HL-60/S4 (cell line): ENCODE measurements at regions not wholly inside any gene's neighbourhood (a gene's known extent, or its start where the extent isn't known, plus 50 kb on each side); places are given as distances from the start of the nearest gene placed in this dataset.

Experiments used
- in situ Hi-C: fragments of 300-500 bp; cut with MboI; formaldehyde crosslinking; loops from 2 replicates; pipeline ENCODE4 v1.14.3; 2022; ENCODE audit warnings: low sequenced_read_pairs

- in situ Hi-C loops: no loop called here
Measured at GRCh38 chr4:41865981-41866798, 69.0 kb upstream of the TMEM33 start.

GRCh38 chr4:41865306-41865980 lies 69.8 kb upstream of the TMEM33 start:
- in situ Hi-C loops: no loop called here

- in situ Hi-C loops: no loop called here
Measured at GRCh38 chr4:41859087-41859486, 76.1 kb upstream of the TMEM33 start.

GRCh38 chr4:41857226-41857641 lies 78.0 kb upstream of the TMEM33 start:
- in situ Hi-C loops: no loop called here

- in situ Hi-C loops: no loop called here
Measured at GRCh38 chr4:41856797-41857196, 78.4 kb upstream of the TMEM33 start.

GRCh38 chr4:41853973-41854372 lies 81.3 kb upstream of the TMEM33 start:
- in situ Hi-C loops: no loop called here

GRCh38 chr4:41852229-41852628 lies 83.0 kb upstream of the TMEM33 start:
- in situ Hi-C loops: no loop called here

GRCh38 chr4:41851621-41852020 lies 83.6 kb upstream of the TMEM33 start:
- in situ Hi-C loops: no loop called here

- in situ Hi-C loops: no loop called here
Measured at GRCh38 chr4:41844327-41844726, 90.9 kb upstream of the TMEM33 start.

GRCh38 chr4:41839916-41840854 lies 91.7 kb upstream of the PHOX2B start:
- in situ Hi-C loops: no loop called here

- in situ Hi-C loops: no loop called here
Measured at GRCh38 chr4:41838590-41838989, 90.1 kb upstream of the PHOX2B start.

GRCh38 chr4:41835321-41835995 lies 86.9 kb upstream of the PHOX2B start:
- in situ Hi-C loops: no loop called here

GRCh38 chr4:41832961-41833360 lies 84.4 kb upstream of the PHOX2B start:
- in situ Hi-C loops: no loop called here

- in situ Hi-C loops: no loop called here
Measured at GRCh38 chr4:41822325-41822724, 73.8 kb upstream of the PHOX2B start.

- in situ Hi-C loops: no loop called here
Measured at GRCh38 chr4:41820473-41820872, 71.9 kb upstream of the PHOX2B start.

GRCh38 chr4:41819621-41820020 lies 71.1 kb upstream of the PHOX2B start:
- in situ Hi-C loops: no loop called here

- in situ Hi-C loops: no loop called here
Measured at GRCh38 chr4:41815473-41815872, 66.9 kb upstream of the PHOX2B start.

- in situ Hi-C loops: no loop called here
Measured at GRCh38 chr4:41814565-41814964, 66.0 kb upstream of the PHOX2B start.

GRCh38 chr4:41806807-41807206 lies 58.3 kb upstream of the PHOX2B start:
- in situ Hi-C loops: no loop called here

GRCh38 chr4:41802590-41802989 lies 54.1 kb upstream of the PHOX2B start:
- in situ Hi-C loops: no loop called here

GRCh38 chr4:41799126-41799525 lies 50.6 kb upstream of the PHOX2B start:
- in situ Hi-C loops: no loop called here
